ENCODE measurements at regions not wholly inside any gene's neighbourhood (a gene's known extent, or its start where the extent isn't known, plus 50 kb on each side); places are given as distances from the start of the nearest gene placed in this dataset.
A peak's percentile ranks its signal among the peaks of the same experiment; 100 is the strongest.
"Not testable (repeated sequence)": the region's sequence is repeated elsewhere in the genome, so short reads cannot be mapped to it uniquely, and the experiment has no call there.

DNA sequence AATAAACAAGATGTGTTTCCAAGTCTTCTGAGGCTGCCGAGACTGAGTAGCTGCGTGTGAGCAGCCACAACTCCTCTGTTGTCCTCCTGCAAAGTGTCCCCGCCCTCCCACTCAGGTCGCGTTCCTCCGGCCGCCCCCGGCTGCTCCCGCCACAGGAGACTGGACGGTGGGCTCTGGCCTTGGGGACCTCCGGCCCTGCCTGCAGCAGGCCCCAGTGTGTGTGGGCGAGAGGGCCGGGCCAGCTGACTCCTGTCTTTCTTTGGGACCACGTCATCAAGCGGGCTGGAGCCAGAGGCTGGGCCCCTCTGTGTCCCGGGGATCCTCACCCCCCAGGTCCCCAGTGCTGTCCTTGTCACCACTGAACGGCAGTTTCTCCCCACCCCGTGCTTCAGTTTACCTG lies 175.3 kb downstream of the NPIPB11 start:
- DNase-seq, result no peak

DNA sequence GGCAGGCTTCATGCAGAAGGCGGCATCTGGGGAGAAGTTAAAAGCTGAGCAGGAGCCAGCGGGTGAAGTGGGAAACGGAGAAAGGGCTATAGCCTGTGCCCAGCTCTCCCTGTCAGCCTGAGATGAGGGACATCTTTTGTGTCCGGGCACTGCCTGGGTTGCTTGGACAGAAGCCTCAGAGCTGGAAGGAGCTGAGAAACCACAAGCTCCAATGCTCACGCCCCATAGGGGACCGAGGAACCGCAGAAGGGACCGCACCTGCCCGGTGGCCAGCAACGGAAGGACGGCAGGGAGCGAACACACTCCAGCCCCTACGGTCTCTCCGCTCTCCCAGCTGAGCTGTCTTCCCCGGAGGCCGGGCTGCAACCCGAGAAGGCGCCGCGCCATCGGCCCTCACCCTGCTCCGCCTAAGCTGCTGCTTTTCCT lies 175.8 kb downstream of the NPIPB11 start:
- DNase-seq, result no peak

- not testable (repeated sequence) for DNase-seq
These were observed 176.4 kb downstream of the NPIPB11 start for GRCh38 chr16:29230006-29230668.

DNA sequence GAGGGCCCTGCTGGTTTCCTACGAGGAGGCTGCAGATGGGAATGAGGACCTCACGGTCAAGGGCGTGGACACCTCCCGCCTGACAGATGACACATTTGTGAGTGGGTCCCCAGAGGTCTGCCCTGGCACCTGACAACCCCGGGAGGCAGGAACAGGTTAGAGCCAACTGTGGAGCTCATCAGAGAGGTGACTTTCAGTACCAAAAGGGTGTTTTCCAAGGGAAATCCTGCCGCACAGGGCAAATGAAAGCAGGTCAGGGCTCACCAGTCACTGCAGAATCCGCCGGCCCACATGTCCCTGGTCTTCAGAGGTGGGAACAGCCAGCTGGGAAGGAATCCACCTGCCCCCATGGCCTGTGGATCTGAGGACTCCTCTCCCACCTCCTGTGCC lies 176.9 kb downstream of the NPIPB11 start:
- DNase-seq, result not testable (repeated sequence)

DNA sequence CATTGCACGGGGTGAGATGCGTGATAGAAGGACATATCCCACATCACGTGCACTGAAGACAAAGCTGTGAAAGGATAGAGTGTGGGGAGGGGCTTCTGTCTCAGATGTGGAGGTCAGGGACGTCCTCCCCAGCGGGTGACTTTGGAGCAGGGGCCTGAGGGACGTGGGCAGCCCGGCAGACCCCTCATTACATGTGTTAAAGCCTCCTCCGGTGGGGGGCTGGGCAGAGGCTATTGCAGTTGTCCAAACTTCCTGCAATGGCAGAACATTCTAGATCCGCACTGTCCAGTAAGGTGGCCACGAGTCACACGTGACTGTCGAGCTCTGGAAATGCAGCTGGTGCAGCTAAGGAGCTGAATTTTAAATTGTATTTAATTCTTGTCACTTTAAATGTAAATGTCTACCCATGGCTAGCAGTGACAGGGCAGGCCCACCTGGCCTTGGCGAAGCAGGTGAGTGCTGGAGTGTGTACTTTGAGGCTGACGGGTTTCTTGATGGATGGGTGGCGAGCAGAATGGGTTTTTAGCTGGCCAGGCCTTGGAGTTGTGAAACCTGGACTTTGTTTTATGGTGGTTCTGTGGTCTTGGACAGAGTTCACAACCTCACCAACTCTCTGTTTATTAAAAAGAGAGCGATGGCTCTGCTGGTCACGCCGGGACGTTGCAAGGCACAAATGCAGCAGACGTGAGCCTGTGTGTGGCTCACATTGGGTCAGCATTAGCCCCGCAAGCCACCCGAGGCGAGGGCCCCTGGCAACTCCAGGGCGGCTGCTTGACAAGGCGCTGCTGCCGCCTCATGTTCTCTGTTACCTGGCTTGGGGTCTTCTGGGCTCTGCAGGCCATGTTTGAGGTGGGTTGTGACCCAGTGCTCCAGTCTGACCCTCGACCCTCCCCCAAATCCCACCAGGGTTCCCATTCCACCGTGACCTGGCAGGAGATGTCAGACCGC lies 177.6 kb downstream of the NPIPB11 start:
- peak; percentile 4 for DNase-seq

DNA sequence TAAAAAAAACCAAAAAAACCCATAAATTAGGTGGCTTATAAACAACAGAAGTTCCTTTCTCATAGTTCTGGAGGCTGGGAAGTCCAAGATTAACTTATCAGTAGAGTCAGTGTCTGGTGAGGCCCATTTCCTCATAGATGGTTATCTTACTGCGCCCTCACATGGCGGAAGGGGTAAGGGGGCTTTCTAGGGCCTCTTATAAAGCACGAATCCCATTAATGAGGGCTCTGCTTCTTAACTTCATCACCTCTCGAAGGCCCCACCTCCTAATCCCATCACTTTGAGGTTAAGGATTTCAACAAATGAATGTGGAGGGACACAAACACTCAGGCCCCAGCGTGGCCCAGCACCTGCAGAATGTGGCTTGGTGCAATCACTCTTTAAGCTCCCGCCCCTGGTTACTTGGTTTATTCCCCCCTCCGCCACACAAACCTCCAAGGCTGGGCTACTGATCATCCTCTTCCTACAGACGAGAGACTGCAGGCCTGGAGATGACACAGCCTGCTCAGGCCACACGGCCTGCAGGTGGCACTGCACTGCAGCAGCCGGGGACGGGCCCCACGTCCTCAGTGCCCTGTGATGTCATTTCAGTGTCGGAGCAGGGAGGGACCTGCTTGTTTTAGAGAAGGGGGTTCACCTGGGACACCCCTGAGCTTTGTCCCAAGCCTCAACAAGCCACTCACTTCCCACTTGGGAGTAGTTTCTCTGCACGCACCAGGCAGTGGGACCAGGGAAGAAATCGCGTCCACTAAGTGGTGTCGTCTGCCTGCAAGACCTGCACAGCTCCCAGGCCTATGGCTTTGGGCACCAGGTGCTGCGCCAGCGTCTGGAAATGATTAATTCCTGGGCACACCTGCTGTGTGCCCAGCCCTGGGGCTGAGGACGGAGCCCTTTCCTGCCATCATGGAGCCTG lies 178.5 kb downstream of the NPIPB11 start:
- peak; percentile 75 for DNase-seq

DNA sequence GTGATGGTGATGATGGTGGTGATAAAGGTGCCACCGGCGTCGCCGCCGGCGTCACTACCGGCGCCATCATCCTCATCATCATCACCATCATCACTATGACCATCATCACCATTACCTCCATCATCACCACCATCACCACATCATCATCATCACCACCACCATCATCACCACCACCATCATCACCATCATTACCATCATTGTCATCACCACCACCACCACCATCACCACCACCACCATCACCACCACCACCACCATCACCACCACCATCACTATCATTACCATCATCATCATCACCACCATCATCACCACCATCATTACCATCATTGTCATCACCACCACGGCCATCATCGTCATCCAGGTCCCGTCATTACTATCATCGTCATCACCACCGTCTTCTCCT lies 179.7 kb downstream of the NPIPB11 start:
- no peak for DNase-seq

DNA sequence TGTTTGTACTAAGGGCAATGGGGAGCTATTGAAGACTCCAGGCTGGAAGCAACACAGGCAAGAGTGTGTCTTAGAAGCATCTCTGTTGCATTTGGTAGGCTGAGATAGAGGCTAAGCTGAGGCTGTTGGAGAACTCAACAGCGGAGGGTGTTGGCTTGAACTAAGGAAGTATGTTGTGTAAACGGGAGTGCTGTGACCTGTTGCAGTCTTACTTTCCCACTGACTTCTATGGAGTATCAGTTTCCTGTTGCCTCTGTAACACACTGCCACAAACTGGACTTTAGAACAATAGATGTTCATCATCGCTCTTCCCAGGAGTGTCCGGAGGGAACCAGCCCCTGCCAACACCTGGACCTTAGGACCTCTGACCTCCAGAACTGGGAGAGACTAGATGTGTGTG lies 181.8 kb downstream of the NPIPB11 start:
- not testable (repeated sequence) for DNase-seq

DNA sequence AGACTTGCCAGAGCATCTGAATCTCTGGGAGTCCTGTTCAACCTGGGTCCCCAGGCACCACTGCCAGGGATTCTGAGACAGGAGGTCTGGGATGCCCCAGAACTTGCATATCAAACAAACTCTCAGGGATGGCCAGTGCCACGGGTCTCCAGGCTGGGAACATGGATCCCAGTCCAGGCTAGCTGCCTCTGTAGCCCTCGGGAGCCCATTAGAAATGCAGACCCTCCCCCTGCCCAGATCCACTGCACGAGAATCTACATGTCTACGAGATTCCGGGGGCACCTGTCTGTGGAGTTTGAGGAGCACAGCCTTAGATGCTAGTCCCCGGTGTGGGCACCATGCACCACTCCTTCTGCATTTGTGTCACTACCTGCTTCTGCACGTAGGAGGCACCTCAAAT lies 183.9 kb downstream of the NPIPB11 start:
- not testable (repeated sequence) for DNase-seq

DNA sequence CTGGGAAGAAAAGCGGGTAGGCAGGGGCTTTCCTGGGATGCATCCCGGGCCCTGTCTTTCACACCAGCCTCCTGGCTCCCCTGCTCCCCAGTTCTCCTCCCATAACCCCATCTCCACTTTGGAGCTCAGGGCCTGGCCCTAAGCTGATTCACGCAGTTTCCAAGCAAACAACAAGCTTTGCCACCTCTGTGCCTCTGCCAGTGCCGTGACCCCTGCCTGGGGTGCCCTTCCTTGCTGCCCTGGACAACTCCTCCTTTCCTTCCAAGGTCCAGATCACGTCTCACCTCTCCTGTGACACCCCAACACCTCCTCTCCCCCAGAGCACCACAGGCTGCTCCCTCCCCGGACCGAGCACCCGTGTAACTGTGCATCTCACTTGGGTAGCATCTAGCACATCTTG lies 184.5 kb downstream of the NPIPB11 start:
- DNase-seq, result not testable (repeated sequence)

- DNase-seq, result not testable (repeated sequence)
These were observed 185.1 kb downstream of the NPIPB11 start for GRCh38 chr16:29221281-29221955.

- not testable (repeated sequence) for DNase-seq
These were observed 185.8 kb downstream of the NPIPB11 start for GRCh38 chr16:29220647-29221191.

- not testable (repeated sequence) for DNase-seq
These were observed 186.4 kb downstream of the NPIPB11 start for GRCh38 chr16:29219966-29220646.

DNA sequence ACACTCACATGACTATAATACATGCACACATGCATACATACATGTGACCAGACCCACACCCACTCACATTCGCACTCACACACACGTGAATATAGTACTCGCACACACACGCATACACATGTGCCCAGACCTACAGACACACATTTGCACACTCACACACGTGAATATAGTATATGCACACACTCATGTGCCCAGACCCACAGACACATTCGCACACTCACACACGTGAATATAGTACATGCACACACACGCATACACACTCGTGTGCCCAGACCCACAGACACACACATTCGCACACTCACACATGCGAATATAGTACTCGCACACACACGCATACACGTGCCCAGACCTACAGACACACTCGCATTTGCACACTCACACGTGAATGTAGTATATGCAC lies 186.9 kb downstream of the NPIPB11 start:
- DNase-seq, result not testable (repeated sequence)

GRCh38 chr16:29218649-29219048 lies 187.9 kb downstream of the NPIPB11 start:
- not testable (repeated sequence) for DNase-seq

GRCh38 chr16:29218171-29218570 lies 188.3 kb downstream of the NPIPB11 start:
- DNase-seq, result not testable (repeated sequence)

DNA sequence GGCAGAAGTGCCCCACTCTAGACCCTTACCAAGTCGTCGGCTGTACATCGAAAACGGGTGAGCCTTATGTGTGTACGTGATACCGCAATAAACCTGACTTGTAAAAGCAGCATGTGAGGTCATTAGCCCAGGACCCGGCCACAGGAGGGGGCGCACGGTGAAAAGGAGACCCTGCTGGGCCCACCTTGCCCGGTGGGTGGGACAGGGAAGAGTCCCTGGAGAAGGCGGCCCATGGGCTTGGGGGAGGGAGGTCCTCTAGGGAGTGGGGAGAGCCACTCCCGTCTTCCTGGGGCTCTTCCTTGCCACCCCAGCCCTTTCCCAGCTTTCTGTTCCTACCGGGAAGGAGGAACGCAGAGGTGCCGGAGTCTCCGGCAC lies 188.8 kb downstream of the NPIPB11 start:
- not testable (repeated sequence) for DNase-seq

DNA sequence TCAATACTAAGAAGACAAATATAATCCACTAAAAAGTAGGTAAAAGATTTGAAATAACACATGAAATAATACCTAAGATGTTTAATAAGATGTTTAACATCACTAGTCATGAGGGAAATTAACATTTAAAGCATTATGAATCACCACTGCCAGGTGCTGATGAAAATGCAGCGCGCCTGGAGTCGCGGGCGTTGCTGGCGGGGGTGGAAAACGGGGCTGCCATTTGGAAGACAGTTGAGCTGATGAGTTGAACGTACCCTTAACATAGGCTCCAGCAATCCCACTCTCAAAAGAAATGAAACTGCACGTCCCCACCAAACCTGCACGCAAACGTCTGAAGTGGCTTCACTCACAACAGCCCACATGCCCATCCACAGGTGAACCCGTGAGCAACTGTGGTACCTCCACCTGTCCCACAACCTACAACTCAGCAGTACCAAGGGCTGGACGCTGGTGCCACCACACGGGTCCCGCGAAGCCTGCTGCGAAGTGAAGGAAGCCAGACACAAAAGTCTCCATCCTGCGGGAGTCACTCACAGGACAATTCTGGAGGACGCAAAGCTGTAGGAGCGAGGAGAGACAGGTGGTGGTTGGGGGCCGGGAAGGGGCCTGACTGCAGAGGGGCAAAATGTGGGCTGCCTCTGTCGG lies 189.3 kb downstream of the NPIPB11 start:
- DNase-seq, result not testable (repeated sequence)

- DNase-seq, result peak; percentile 9
These were observed 192.7 kb downstream of the NPIPB11 start for GRCh38 chr16:29213770-29214169.

GRCh38 chr16:29213251-29213650 lies 193.3 kb downstream of the NPIPB11 start:
- not testable (repeated sequence) for DNase-seq

Measured in MV-4-11 (cell line).